H1 (cell line): ENCODE measurements at regions not wholly inside any gene's neighbourhood (a gene's known extent, or its start where the extent isn't known, plus 50 kb on each side); places are given as distances from the start of the nearest gene placed in this dataset.

Experiments
- CTCF ChIA-PET: fragments of 300-600 bp; sonication (Branson Sonifier 250); formaldehyde crosslinking; loops from one replicate; lab custom pipeline; 2021; ENCODE audit not compliant: partially characterized antibody; lab: Charles Lee
- POLR2A ChIA-PET: fragments of 300-600 bp; sonication (Branson Sonifier 250); formaldehyde crosslinking; loops from one replicate; lab custom pipeline; 2021; ENCODE audit warnings: inconsistent platforms; ENCODE audit not compliant: partially characterized antibody; lab: Charles Lee
- DNase-seq, 2 experiments: peaks; one replicate each; pipeline versions ENCODE4 v3.0.0 to v3.0.0-alpha.2; 2010 to 2022; ENCODE audit warnings: low spot score in 2 of 2, low read depth in 1 of 2, mixed read lengths in 1 of 2
- FAIRE-seq: peaks from 2 replicates; lab custom pipeline; 2011; peaks lifted over from hg19 to GRCh38; lab: Jason Lieb, UNC
- H2AFZ ChIP-seq: 2 replicates; pipeline ENCODE4 v1.8.1; 2012; ENCODE audit warnings: low read length, inconsistent platforms
- H2AK5ac ChIP-seq: 2 replicates; pipeline ENCODE4 v1.6.1; 2013; ENCODE audit warnings: low read depth, low read length
- H2BK120ac ChIP-seq: replicated peaks from 2 replicates; pipeline ENCODE3; 2013; ENCODE audit warnings: low read depth, low read length, inconsistent platforms
- H2BK12ac ChIP-seq: 2 replicates; pipeline ENCODE4 v1.6.1; 2013; ENCODE audit warnings: low read depth, low read length
- H2BK15ac ChIP-seq: 2 replicates; pipeline ENCODE4 v1.6.1; 2013; ENCODE audit warnings: low read length
- H2BK20ac ChIP-seq: 2 replicates; pipeline ENCODE4 v1.6.1; 2013; ENCODE audit warnings: low read length
- H2BK5ac ChIP-seq: 2 replicates; pipeline ENCODE4 v1.6.1; 2013; ENCODE audit warnings: low read depth, low read length
- H3K14ac ChIP-seq: 2 replicates; pipeline ENCODE4 v1.6.1; 2013; ENCODE audit warnings: inconsistent platforms; ENCODE audit not compliant: insufficient read length
- H3K18ac ChIP-seq: 2 replicates; pipeline ENCODE4 v1.6.1; 2013; ENCODE audit warnings: low read length; ENCODE audit errors: extremely low read depth
- H3K23ac ChIP-seq: 2 replicates; pipeline ENCODE4 v1.6.1; 2013; ENCODE audit warnings: inconsistent platforms; ENCODE audit not compliant: insufficient read length
- H3K23me2 ChIP-seq: 2 replicates; pipeline ENCODE4 v1.6.1; 2013; ENCODE audit warnings: low read depth, low read length
- H3K27ac ChIP-seq: 2 replicates; pipeline ENCODE4 v1.6.1; 2011; ENCODE audit warnings: low read depth, low read length, inconsistent platforms
- H3K27me3 ChIP-seq, 4 experiments: replicated peaks in 1 of 4; 1 replicate in 1 of 4; 2 replicates in 3 of 4; pipeline versions ENCODE4 v1.6.1 to v1.8.1; 2011 to 2013; ENCODE audit warnings: low read length in 3 of 4, mild to moderate bottlenecking in 3 of 4, inconsistent platforms in 2 of 4, mixed read lengths in 2 of 4, moderate library complexity in 1 of 4; ENCODE audit not compliant: control insufficient read depth in 3 of 4, insufficient read depth in 3 of 4; ENCODE audit errors: extremely low read depth in 1 of 4
- H3K36me3 ChIP-seq, 4 experiments: 2 replicates each; pipeline versions ENCODE4 v1.6.1 to v1.8.1; 2011 to 2013; ENCODE audit warnings: mild to moderate bottlenecking in 4 of 4, low read length in 3 of 4, moderate library complexity in 2 of 4, control low read depth in 1 of 4, inconsistent platforms in 1 of 4; ENCODE audit not compliant: insufficient read depth in 4 of 4, control insufficient read depth in 2 of 4
- H3K4ac ChIP-seq: replicated peaks from 2 replicates; pipeline ENCODE3; 2013; ENCODE audit warnings: low read length, low read depth, mixed read lengths, inconsistent platforms; ENCODE audit not compliant: insufficient read length
- H3K4me1 ChIP-seq, 4 experiments: replicated peaks in 1 of 4; 1 replicate in 1 of 4; 2 replicates in 3 of 4; pipeline versions ENCODE4 v1.6.1 to v1.8.1; 2011 to 2013; ENCODE audit warnings: low read length in 3 of 4, inconsistent platforms in 2 of 4, mixed read lengths in 1 of 4; ENCODE audit not compliant: insufficient read depth in 4 of 4, control insufficient read depth in 3 of 4
- H3K4me2 ChIP-seq, 2 experiments: 2 replicates each; pipeline versions ENCODE4 v1.6.1 to v1.8.1; 2011 to 2013; ENCODE audit warnings: low read depth in 2 of 2, low read length in 2 of 2, control low read depth in 1 of 2, inconsistent platforms in 1 of 2, mild to moderate bottlenecking in 1 of 2; ENCODE audit not compliant: insufficient read depth in 1 of 2
- H3K4me3 ChIP-seq, 4 experiments: fragments of 200-600, 300-600 bp in 1 of 4; sonication (generic), shearing (Covaris generic), sonication (Bioruptor Twin) in 1 of 4; 2 replicates each; pipeline versions ENCODE4 v1.5.1 to v1.8.1; 2011 to 2016; ENCODE audit warnings: low read length in 4 of 4, low read depth in 3 of 4, control low read depth in 2 of 4, inconsistent platforms in 2 of 4, mild to moderate bottlenecking in 2 of 4, mixed read lengths in 1 of 4, moderate library complexity in 1 of 4; ENCODE audit not compliant: insufficient read depth in 2 of 4; ENCODE audit errors: extremely low read depth in 1 of 4
- H3K56ac ChIP-seq: replicated peaks from 2 replicates; pipeline ENCODE3; 2013; ENCODE audit warnings: low read depth, mild to moderate bottlenecking, mixed read lengths, low read length, inconsistent platforms; ENCODE audit not compliant: insufficient read length
- H3K79me1 ChIP-seq: 2 replicates; pipeline ENCODE4 v1.6.1; 2013; ENCODE audit warnings: low read depth, low read length, control low read depth
- H3K79me2 ChIP-seq, 2 experiments: 2 replicates each; pipeline versions ENCODE4 v1.6.1 to v1.8.1; 2012 to 2013; ENCODE audit warnings: low read length in 2 of 2, mild to moderate bottlenecking in 2 of 2, inconsistent platforms in 1 of 2; ENCODE audit not compliant: insufficient read depth in 2 of 2, control insufficient read depth in 1 of 2
- H3K9ac ChIP-seq, 4 experiments: replicated peaks in 1 of 4; 1 replicate in 1 of 4; 2 replicates in 3 of 4; pipeline versions ENCODE4 v1.6.1 to v1.8.1; 2011 to 2013; ENCODE audit warnings: low read depth in 3 of 4, low read length in 3 of 4, control low read depth in 2 of 4, mild to moderate bottlenecking in 2 of 4, moderate library complexity in 2 of 4, inconsistent platforms in 1 of 4; ENCODE audit errors: extremely low read depth in 1 of 4
- H3K9me3 ChIP-seq, 2 experiments: 2 replicates each; pipeline versions ENCODE4 v1.6.1 to v1.8.1; 2012 to 2013; ENCODE audit warnings: mild to moderate bottlenecking in 2 of 2, moderate library complexity in 2 of 2, control low read depth in 1 of 2, inconsistent platforms in 1 of 2, low read depth in 1 of 2, low read length in 1 of 2, mixed read lengths in 1 of 2; ENCODE audit not compliant: insufficient read depth in 2 of 2
- H4K20me1 ChIP-seq, 2 experiments: replicated peaks in 1 of 2; 2 replicates each; pipeline versions ENCODE3 to v1.8.1; 2011 to 2013; ENCODE audit warnings: inconsistent platforms in 2 of 2, low read length in 2 of 2, mild to moderate bottlenecking in 1 of 2; ENCODE audit not compliant: insufficient read depth in 2 of 2, control insufficient read depth in 1 of 2
- H4K5ac ChIP-seq: 2 replicates; pipeline ENCODE4 v1.6.1; 2013; ENCODE audit warnings: low read length, low read depth, mixed read lengths, inconsistent platforms; ENCODE audit not compliant: insufficient read length
- H4K8ac ChIP-seq: 2 replicates; pipeline ENCODE4 v1.8.0; 2013; ENCODE audit warnings: mild to moderate bottlenecking, moderate library complexity, low read length, inconsistent platforms; ENCODE audit not compliant: insufficient read depth; ENCODE audit errors: extremely low read depth
- H4K91ac ChIP-seq: replicated peaks from 2 replicates; pipeline ENCODE3; 2013; ENCODE audit warnings: low read length, mixed read lengths, inconsistent platforms; ENCODE audit not compliant: insufficient read length
- EP300 ChIP-seq, 2 experiments: IDR thresholded peaks; 1 replicate in 1 of 2; 2 replicates in 1 of 2; pipeline ENCODE4 v1.6.1; 2011 to 2012; ENCODE audit warnings: low read depth in 2 of 2, low read length in 2 of 2, mild to moderate bottlenecking in 2 of 2, borderline replicate concordance in 1 of 2, inconsistent platforms in 1 of 2, moderate library complexity in 1 of 2
- GABPA ChIP-seq: IDR thresholded peaks from 2 replicates; pipeline ENCODE4 v1.6.1; 2011; ENCODE audit warnings: mild to moderate bottlenecking, low read length, moderate library complexity, borderline replicate concordance; ENCODE audit not compliant: insufficient read depth
- HDAC2 ChIP-seq, 2 experiments: fragments of 300-600 bp in 1 of 2; sonication (generic) in 1 of 2; IDR thresholded peaks; 2 replicates each; pipeline ENCODE4 v1.6.1; 2011 to 2012; ENCODE audit warnings: low read depth in 2 of 2, low read length in 2 of 2, mild to moderate bottlenecking in 2 of 2, moderate library complexity in 2 of 2, borderline replicate concordance in 1 of 2, inconsistent platforms in 1 of 2
- JUND ChIP-seq: IDR thresholded peaks from 2 replicates; pipeline ENCODE4 v1.6.1; 2011; ENCODE audit warnings: mild to moderate bottlenecking, improper control_type of control experiment, low read length
- MAX ChIP-seq: IDR thresholded peaks from 2 replicates; pipeline ENCODE4 v1.6.1; 2012; ENCODE audit warnings: inconsistent platforms
- POLR2AphosphoS5 ChIP-seq: IDR thresholded peaks from 2 replicates; pipeline ENCODE4 v1.6.1; 2011; ENCODE audit warnings: low read depth, low read length
- RAD21 ChIP-seq, 2 experiments: IDR thresholded peaks in 1 of 2; conservative IDR thresholded peaks in 1 of 2; 2 replicates each; pipeline ENCODE4 v1.6.1; 2011; ENCODE audit warnings: low read depth in 2 of 2, low read length in 2 of 2, improper control_type of control experiment in 1 of 2, inconsistent platforms in 1 of 2, mild to moderate bottlenecking in 1 of 2, moderate library complexity in 1 of 2
- RBBP5 ChIP-seq: IDR thresholded peaks from 2 replicates; pipeline ENCODE4 v1.7.1; 2012; ENCODE audit warnings: low read depth, mild to moderate bottlenecking, inconsistent platforms, low read length, moderate library complexity, borderline replicate concordance
- RNF2 ChIP-seq: fragments of 200-900, 300-1000 bp; sonication (generic); IDR thresholded peaks from 2 replicates; pipeline ENCODE4 v1.7.1; 2016; ENCODE audit warnings: borderline replicate concordance, low read depth, mild to moderate bottlenecking, antibody characterized with exemption, low read length; ENCODE audit not compliant: poor library complexity, severe bottlenecking; ENCODE audit errors: missing control alignments
- RXRA ChIP-seq: IDR thresholded peaks from 2 replicates; pipeline ENCODE4 v1.6.1; 2011; ENCODE audit warnings: low read depth, mild to moderate bottlenecking, low read length, moderate library complexity; ENCODE audit not compliant: insufficient read depth
- SP1 ChIP-seq: IDR thresholded peaks from 2 replicates; pipeline ENCODE4 v1.6.1; 2011; ENCODE audit warnings: low read depth, low read length
- SP4 ChIP-seq: IDR thresholded peaks from 2 replicates; pipeline ENCODE4 v1.6.1; 2012; ENCODE audit warnings: low read length, inconsistent platforms
- SRF ChIP-seq: IDR thresholded peaks from 2 replicates; pipeline ENCODE4 v1.6.1; 2011; ENCODE audit warnings: mild to moderate bottlenecking, low read depth, low read length, moderate library complexity
- TEAD4 ChIP-seq: IDR thresholded peaks from 2 replicates; pipeline ENCODE4 v1.6.1; 2012; ENCODE audit warnings: low read depth, low read length, inconsistent platforms, mixed read lengths
- WGBS, 2 experiments: shearing (Covaris generic) in 1 of 2; methylation state at CpG; one replicate each; pipeline versions ENCODE4 v1.1.6 to v1.1.7; 2013 to 2015; ENCODE audit warnings: low lambda C conversion rate in 2 of 2, mixed read lengths in 2 of 2, inconsistent platforms in 1 of 2, low coverage in 1 of 2, missing lambda C conversion rate in 1 of 2; ENCODE audit not compliant: insufficient replicate concordance in 2 of 2, insufficient coverage in 1 of 2, insufficient read length in 1 of 2; ENCODE audit errors: extremely low coverage in 1 of 2, missing lambda C conversion rate in 1 of 2; 5-methylcytosine and 5-hydroxymethylcytosine counted together

- FAIRE-seq: no peak
- WGBS, 2 experiments: 69% methylated on average over 4 of the region's 4 CpGs; no CpG with 5 or more reads in 1 of the 2 experiments
- no peak for TF ChIP-seq EP300 (IDR thresholded peaks at IDR 0.05; ENCODE audit: borderline replicate concordance in 1 of 2, low read depth in 2 of 2, low read length in 2 of 2)
- TF ChIP-seq POLR2AphosphoS5: no peak
- no peak for TF ChIP-seq SRF
- TF ChIP-seq MAX: no peak
- no peak for TF ChIP-seq RNF2
- TF ChIP-seq RAD21 (IDR thresholded peaks at IDR 0.05 in 1 of 2, conservative IDR thresholded peaks at IDR 0.05 in 1 of 2; ENCODE audit: low read depth in 2 of 2, low read length in 2 of 2): no peak
- no peak for TF ChIP-seq SP4
- TF ChIP-seq TEAD4: no peak
- no peak for TF ChIP-seq JUND
- no peak for TF ChIP-seq GABPA
- no peak for TF ChIP-seq SP1
- TF ChIP-seq RXRA: no peak
- no peak for TF ChIP-seq RBBP5
- TF ChIP-seq HDAC2 (IDR thresholded peaks at IDR 0.05; ENCODE audit: borderline replicate concordance in 1 of 2, low read depth in 2 of 2, low read length in 2 of 2): no peak
These were observed 74.6 kb downstream of the RBM11 start for GRCh38 chr21:14290576-14290975.

More at GRCh38 chr21:14290576-14290975, 74.6 kb downstream of the RBM11 start:
- no peak for DNase-seq
- no peak overlapping the region for H4K8ac ChIP-seq
- no peak overlapping the region for H3K56ac ChIP-seq
- no peak overlapping the region for H3K9ac ChIP-seq
- no peak overlapping the region for H3K23ac ChIP-seq
- no peak overlapping the region for H4K91ac ChIP-seq
- no peak overlapping the region for H4K5ac ChIP-seq
- no peaks in the 10 kb centered on the region for H3K79me2 ChIP-seq
- CTCF ChIA-PET: no interaction called here
- H3K27me3 ChIP-seq: no peaks in the 10 kb centered on the region
- no peak overlapping the region for H2BK15ac ChIP-seq
- H2BK20ac ChIP-seq: no peak overlapping the region
- no peak overlapping the region for H3K14ac ChIP-seq
- no peaks in the 10 kb centered on the region for H4K20me1 ChIP-seq
- H2BK120ac ChIP-seq: no peak overlapping the region
- no peak overlapping the region for H2AFZ ChIP-seq
- H2BK5ac ChIP-seq: no peak overlapping the region
- no peaks in the 10 kb centered on the region for H3K79me1 ChIP-seq
- no peaks in the 10 kb centered on the region for H3K4me1 ChIP-seq
- no peak overlapping the region for H2AK5ac ChIP-seq
- H2BK12ac ChIP-seq: no peak overlapping the region
- H3K4me2 ChIP-seq: no peak overlapping the region
- no peak overlapping the region for H3K4ac ChIP-seq
- H3K9me3 ChIP-seq: no peaks in the 10 kb centered on the region
- POLR2A ChIA-PET: no interaction called here
- no peak overlapping the region for H3K4me3 ChIP-seq
- H3K18ac ChIP-seq: no peak overlapping the region
- no peaks in the 10 kb centered on the region for H3K23me2 ChIP-seq
- no peak overlapping the region for H3K27ac ChIP-seq
- no peaks in the 10 kb centered on the region for H3K36me3 ChIP-seq
